ENCODE measurements at regions not wholly inside any gene's neighbourhood (a gene's known extent, or its start where the extent isn't known, plus 50 kb on each side); places are given as distances from the start of the nearest gene placed in this dataset.

DNA sequence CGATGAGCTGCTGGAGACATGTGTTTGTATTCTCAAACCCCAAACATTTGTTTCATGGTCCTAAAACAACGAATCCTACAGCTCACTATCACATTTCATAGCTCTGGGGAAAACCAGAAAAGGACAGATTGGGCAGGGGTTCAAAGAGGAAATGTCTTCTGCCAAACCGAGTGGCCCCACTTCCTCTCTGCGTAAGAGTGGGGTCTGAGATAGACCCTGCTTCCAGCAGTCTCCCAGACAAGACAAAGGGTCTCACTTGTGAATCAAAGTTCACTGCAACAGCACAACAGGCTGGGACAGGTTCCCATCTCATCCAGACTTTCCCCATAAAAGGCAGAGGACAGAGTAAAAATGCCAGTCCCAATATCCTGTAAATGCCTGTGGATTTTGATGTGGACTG, 276.2 kb upstream of the SLC24A2 start:
- TF ChIP-seq, protein P1, sequence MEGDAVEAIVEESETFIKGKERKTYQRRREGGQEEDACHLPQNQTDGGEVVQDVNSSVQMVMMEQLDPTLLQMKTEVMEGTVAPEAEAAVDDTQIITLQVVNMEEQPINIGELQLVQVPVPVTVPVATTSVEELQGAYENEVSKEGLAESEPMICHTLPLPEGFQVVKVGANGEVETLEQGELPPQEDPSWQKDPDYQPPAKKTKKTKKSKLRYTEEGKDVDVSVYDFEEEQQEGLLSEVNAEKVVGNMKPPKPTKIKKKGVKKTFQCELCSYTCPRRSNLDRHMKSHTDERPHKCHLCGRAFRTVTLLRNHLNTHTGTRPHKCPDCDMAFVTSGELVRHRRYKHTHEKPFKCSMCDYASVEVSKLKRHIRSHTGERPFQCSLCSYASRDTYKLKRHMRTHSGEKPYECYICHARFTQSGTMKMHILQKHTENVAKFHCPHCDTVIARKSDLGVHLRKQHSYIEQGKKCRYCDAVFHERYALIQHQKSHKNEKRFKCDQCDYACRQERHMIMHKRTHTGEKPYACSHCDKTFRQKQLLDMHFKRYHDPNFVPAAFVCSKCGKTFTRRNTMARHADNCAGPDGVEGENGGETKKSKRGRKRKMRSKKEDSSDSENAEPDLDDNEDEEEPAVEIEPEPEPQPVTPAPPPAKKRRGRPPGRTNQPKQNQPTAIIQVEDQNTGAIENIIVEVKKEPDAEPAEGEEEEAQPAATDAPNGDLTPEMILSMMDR (IDR thresholded peaks at IDR 0.05 in 8 of 11, conservative IDR thresholded peaks at IDR 0.05 in 3 of 11), result no peak
- no peak for TF ChIP-seq POLR2A (IDR thresholded peaks at IDR 0.05)

All from spleen (tissue), 7 donors.